MM.1S (cell line): ENCODE measurements at regions not wholly inside any gene's neighbourhood (a gene's known extent, or its start where the extent isn't known, plus 50 kb on each side); places are given as distances from the start of the nearest gene placed in this dataset.

ENCODE experiments used
- DNase-seq: peaks from one replicate; pipeline ENCODE4 v3.0.0-alpha.2; 2015
- H2AFZ ChIP-seq: fragments of 300-600 bp; sonication (generic); 2 replicates; pipeline ENCODE4 v1.6.0; 2016; ENCODE audit warnings: antibody characterized with exemption, low read length
- H3F3A ChIP-seq: fragments of 300-600 bp; sonication (generic); 2 replicates; pipeline ENCODE4 v1.6.1; 2016; ENCODE audit warnings: mild to moderate bottlenecking, antibody characterized with exemption, low read length, moderate library complexity, mixed read lengths; ENCODE audit not compliant: insufficient read depth
- H3K27ac ChIP-seq: fragments of 300-600 bp; sonication (generic); 2 replicates; pipeline ENCODE4 v1.5.1; 2016; ENCODE audit warnings: mild to moderate bottlenecking, low read length
- H3K27me3 ChIP-seq: fragments of 300-600 bp; sonication (generic); replicated peaks from 2 replicates; pipeline ENCODE4 v1.6.0; 2016; ENCODE audit warnings: low read length; ENCODE audit not compliant: insufficient read depth
- H3K36me3 ChIP-seq: fragments of 300-600 bp; sonication (generic); replicated peaks from 2 replicates; pipeline ENCODE4 v1.6.1; 2016; ENCODE audit warnings: mild to moderate bottlenecking, low read length, mixed read lengths; ENCODE audit not compliant: insufficient read depth
- H3K4me1 ChIP-seq: fragments of 300-600 bp; sonication (generic); 2 replicates; pipeline ENCODE4 v1.6.1; 2016; ENCODE audit warnings: low read length, mixed read lengths
- H3K4me2 ChIP-seq: fragments of 300-600 bp; sonication (generic); 2 replicates; pipeline ENCODE4 v1.6.0; 2016; ENCODE audit warnings: low read depth, low read length
- H3K4me3 ChIP-seq: fragments of 300-600 bp; sonication (generic); 2 replicates; pipeline ENCODE4 v1.5.1; 2016; ENCODE audit warnings: low read length, mixed read lengths
- H3K79me2 ChIP-seq: fragments of 300-600 bp; sonication (generic); 2 replicates; pipeline ENCODE4 v1.6.1; 2016; ENCODE audit warnings: mixed run types, low read length, mixed read lengths
- H3K9ac ChIP-seq: fragments of 300-600 bp; sonication (generic); 2 replicates; pipeline ENCODE4 v1.6.1; 2016; ENCODE audit warnings: low read length, mixed read lengths
- H3K9me2 ChIP-seq: fragments of 300-600 bp; sonication (generic); replicated peaks from 2 replicates; pipeline ENCODE4 v1.6.1; 2016; ENCODE audit warnings: mild to moderate bottlenecking, low read length, mixed read lengths; ENCODE audit not compliant: insufficient read depth
- H3K9me3 ChIP-seq: fragments of 300-600 bp; sonication (generic); replicated peaks from 2 replicates; pipeline ENCODE4 v1.6.1; 2016; ENCODE audit warnings: mild to moderate bottlenecking, low read length, mixed read lengths; ENCODE audit not compliant: insufficient read depth
- H4K20me1 ChIP-seq: fragments of 300-600 bp; sonication (generic); 2 replicates; pipeline ENCODE4 v1.6.1; 2016; ENCODE audit warnings: mild to moderate bottlenecking, low read length, moderate library complexity, mixed read lengths; ENCODE audit not compliant: insufficient read depth
- EZH2 ChIP-seq: fragments of 300-600 bp; sonication (generic); optimal IDR thresholded peaks from 2 replicates; pipeline ENCODE3; 2017; ENCODE audit warnings: low read depth, mild to moderate bottlenecking, antibody characterized with exemption, low read length, mixed read lengths
- EZH2phosphoT487 ChIP-seq: fragments of 300-600 bp; sonication (generic); IDR thresholded peaks from 2 replicates; pipeline ENCODE4 v1.6.1; 2018; ENCODE audit warnings: antibody characterized with exemption, low read length
- TF ChIP-seq, protein P1 (sequence below): fragments of 300-600 bp; sonication (generic); IDR thresholded peaks from 2 replicates; pipeline ENCODE4 v1.5.1; 2016; ENCODE audit warnings: antibody characterized with exemption, low read length, mixed read lengths

DNA sequence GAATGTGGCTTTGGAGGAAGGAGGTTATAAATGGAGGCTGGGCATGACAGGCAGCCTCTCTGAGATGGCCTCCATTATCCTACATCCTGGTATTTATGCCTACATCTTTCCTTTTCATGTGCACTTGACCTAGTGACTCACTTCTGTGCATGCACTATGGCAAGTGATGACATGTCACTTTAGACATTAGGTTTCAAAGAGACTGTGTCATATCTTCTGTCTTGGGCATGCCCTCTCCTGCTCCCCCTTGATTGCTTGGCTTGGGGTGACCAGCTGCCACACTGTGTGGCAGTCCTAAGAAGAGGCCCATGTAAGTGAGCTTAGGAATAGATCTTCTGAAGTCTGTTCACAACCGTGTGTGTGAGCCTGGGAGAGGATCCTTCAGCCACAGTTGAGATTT, 472.8 kb downstream of the FGF9 start:
- H3K9ac ChIP-seq: no peak overlapping the region
- no peaks in the 10 kb centered on the region for H3K9me3 ChIP-seq
- DNase-seq: no peak
- no peaks in the 10 kb centered on the region for H3K4me1 ChIP-seq
- no peak overlapping the region for H3K27ac ChIP-seq
- no peak overlapping the region for H2AFZ ChIP-seq
- no peak overlapping the region for H3K4me2 ChIP-seq
- H3K27me3 ChIP-seq: no peaks in the 10 kb centered on the region
- H4K20me1 ChIP-seq: no peaks in the 10 kb centered on the region
- H3K79me2 ChIP-seq: no peaks in the 10 kb centered on the region
- H3K9me2 ChIP-seq: no peaks in the 10 kb centered on the region
- no peaks in the 10 kb centered on the region for H3K36me3 ChIP-seq
- no peak overlapping the region for H3K4me3 ChIP-seq
- no peaks in the 10 kb centered on the region for H3F3A ChIP-seq
- TF ChIP-seq EZH2phosphoT487: no peak
- TF ChIP-seq, protein P1, sequence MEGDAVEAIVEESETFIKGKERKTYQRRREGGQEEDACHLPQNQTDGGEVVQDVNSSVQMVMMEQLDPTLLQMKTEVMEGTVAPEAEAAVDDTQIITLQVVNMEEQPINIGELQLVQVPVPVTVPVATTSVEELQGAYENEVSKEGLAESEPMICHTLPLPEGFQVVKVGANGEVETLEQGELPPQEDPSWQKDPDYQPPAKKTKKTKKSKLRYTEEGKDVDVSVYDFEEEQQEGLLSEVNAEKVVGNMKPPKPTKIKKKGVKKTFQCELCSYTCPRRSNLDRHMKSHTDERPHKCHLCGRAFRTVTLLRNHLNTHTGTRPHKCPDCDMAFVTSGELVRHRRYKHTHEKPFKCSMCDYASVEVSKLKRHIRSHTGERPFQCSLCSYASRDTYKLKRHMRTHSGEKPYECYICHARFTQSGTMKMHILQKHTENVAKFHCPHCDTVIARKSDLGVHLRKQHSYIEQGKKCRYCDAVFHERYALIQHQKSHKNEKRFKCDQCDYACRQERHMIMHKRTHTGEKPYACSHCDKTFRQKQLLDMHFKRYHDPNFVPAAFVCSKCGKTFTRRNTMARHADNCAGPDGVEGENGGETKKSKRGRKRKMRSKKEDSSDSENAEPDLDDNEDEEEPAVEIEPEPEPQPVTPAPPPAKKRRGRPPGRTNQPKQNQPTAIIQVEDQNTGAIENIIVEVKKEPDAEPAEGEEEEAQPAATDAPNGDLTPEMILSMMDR: no peak

DNA sequence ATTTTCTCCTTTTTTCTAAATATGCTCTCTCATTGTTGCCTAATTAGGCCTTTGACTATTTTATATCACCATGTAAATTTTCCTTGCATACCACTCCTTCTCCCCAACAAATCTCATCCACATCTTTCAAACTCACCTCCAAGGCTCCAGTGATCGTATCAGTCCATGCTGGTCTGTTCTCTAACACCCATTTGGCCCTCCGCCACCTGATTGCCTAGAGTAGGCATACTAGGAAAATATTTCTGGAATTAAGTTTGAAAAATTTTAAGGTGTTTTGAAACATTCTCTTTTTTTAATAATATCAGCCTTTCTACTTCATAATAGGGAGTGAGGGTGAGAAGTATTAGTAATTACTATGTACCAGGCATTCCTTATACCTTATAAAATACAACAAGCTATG, 473.9 kb downstream of the FGF9 start:
- Histone ChIP-seq H3K9ac (no peak overlapping the region), H3K27ac (no peak overlapping the region), H3K36me3 (no peaks in the 10 kb centered on the region), H4K20me1 (no peaks in the 10 kb centered on the region), H3K79me2 (no peaks in the 10 kb centered on the region), H3K9me3 (no peaks in the 10 kb centered on the region), H3K4me2 (no peak overlapping the region), H3K9me2 (no peaks in the 10 kb centered on the region), H3K27me3 (no peaks in the 10 kb centered on the region), H3K4me1 (no peaks in the 10 kb centered on the region), H3K4me3 (no peak overlapping the region), H2AFZ (no peak overlapping the region), H3F3A (no peaks in the 10 kb centered on the region)
- TF ChIP-seq EZH2phosphoT487 (no peak), EZH2 (no peak)
- TF ChIP-seq, protein P1: no peak
- no peak for DNase-seq

DNA sequence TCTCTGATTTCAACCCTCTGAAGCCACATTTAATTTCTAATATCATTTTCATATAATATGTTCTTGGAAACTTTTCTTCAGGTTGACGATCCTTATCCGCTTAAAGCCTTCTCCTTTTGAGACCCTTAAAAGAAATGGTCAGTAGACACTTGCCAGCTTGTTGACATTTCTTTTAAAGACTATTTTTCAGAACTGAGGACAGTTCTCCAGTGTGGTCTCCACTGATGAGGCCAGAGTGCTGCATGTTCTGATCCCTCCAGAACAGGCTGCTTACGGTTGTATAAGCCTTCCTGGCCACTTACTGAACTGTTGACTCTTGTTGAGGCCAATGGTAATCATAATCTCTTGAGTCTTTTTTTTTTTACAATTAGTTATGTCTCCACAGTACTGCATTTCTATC, 477.3 kb downstream of the FGF9 start:
- Histone ChIP-seq H2AFZ (no peak overlapping the region), H3K4me3 (no peak overlapping the region), H3K27ac (no peak overlapping the region), H3K36me3 (no peaks in the 10 kb centered on the region), H3K9ac (no peak overlapping the region), H3K79me2 (no peaks in the 10 kb centered on the region), H4K20me1 (no peaks in the 10 kb centered on the region), H3K9me3 (no peaks in the 10 kb centered on the region), H3F3A (no peaks in the 10 kb centered on the region), H3K9me2 (no peaks in the 10 kb centered on the region), H3K4me1 (no peaks in the 10 kb centered on the region), H3K4me2 (no peak overlapping the region), H3K27me3 (no peaks in the 10 kb centered on the region)
- TF ChIP-seq, protein P1: no peak
- TF ChIP-seq EZH2phosphoT487: no peak
- no peak for TF ChIP-seq EZH2
- DNase-seq: no peak

DNA sequence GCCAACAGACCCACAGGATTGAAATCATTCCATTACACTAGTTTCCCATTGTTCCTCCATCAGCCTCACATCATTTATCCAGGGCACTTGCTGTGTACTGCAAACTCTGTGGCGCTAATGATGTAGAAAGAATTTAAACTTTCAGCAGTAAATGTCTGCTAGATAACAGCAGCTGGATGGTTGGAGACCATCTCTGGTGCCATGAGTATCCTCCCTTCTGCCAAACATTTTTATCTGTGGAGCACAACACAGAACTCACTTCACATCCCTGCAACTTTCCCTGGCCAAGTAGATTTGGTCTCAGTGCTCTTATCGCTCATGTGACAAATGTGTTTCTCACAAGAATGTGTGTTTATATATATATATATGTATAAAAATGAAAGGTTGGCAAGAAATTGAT, 481.9 kb downstream of the FGF9 start:
- Histone ChIP-seq H3K9me3 (no peaks in the 10 kb centered on the region), H3K27ac (no peak overlapping the region), H4K20me1 (no peaks in the 10 kb centered on the region), H3K79me2 (no peaks in the 10 kb centered on the region), H3K9ac (no peak overlapping the region), H3K27me3 (no peaks in the 10 kb centered on the region), H3K4me2 (no peak overlapping the region), H3K4me3 (no peak overlapping the region), H3K4me1 (no peaks in the 10 kb centered on the region), H3F3A (no peaks in the 10 kb centered on the region), H3K9me2 (no peaks in the 10 kb centered on the region), H3K36me3 (no peaks in the 10 kb centered on the region), H2AFZ (no peak overlapping the region)
- no peak for TF ChIP-seq EZH2
- TF ChIP-seq, protein P1: no peak
- no peak for TF ChIP-seq EZH2phosphoT487
- no peak for DNase-seq
